Stomach (tissue), 8 donors: ENCODE measurements at regions not wholly inside any gene's neighbourhood (a gene's known extent, or its start where the extent isn't known, plus 50 kb on each side); places are given as distances from the start of the nearest gene placed in this dataset.

ENCODE experiments used
- DNase-seq, 2 donors: peaks; one replicate each; pipeline versions ENCODE4 v3.0.0 to v3.0.0-alpha.2; 2013 to 2019
- H3K27ac ChIP-seq, 5 donors: fragments of 200-600 bp in 4 of 5; sonication (generic) in 4 of 5; one replicate each; pipeline ENCODE4 v1.5.1; 2013 to 2019; ENCODE audit warnings: mild to moderate bottlenecking in 1 of 5, moderate library complexity in 1 of 5
- H3K27me3 ChIP-seq, 3 donors: fragments of 200-600 bp; sonication (generic); one replicate each; pipeline ENCODE4 v1.5.1; 2017 to 2019; ENCODE audit warnings: mixed run types in 1 of 3
- H3K36me3 ChIP-seq, 4 donors: fragments of 200-600 bp; sonication (generic); 1 replicate in 3 of 4; 2 replicates in 1 of 4; pipeline ENCODE4 v1.5.1; 2016 to 2019
- H3K4me1 ChIP-seq, 4 donors: fragments of 200-600 bp; sonication (generic); one replicate each; pipeline ENCODE4 v1.5.1; 2016 to 2019
- H3K4me3 ChIP-seq, 4 donors: fragments of 200-600 bp; sonication (generic) in 3 of 4; one replicate each; pipeline ENCODE4 v1.5.1; 2016 to 2019; ENCODE audit warnings: mild to moderate bottlenecking in 1 of 4
- H3K9me3 ChIP-seq, 4 donors: fragments of 200-600 bp; sonication (generic); one replicate each; pipeline ENCODE4 v1.5.1; 2016 to 2019
- CTCF ChIP-seq, 7 experiments: fragments of 450-650 bp in 4 of 7; fragments of 200-600 bp in 3 of 7; sonication (generic) in 3 of 7; IDR thresholded peaks; one replicate each; pipeline ENCODE4 v1.5.1; 2016 to 2019; ENCODE audit warnings: antibody characterized with exemption in 7 of 7, control low read depth in 2 of 7, mild to moderate bottlenecking in 1 of 7
- EP300 ChIP-seq: sonication (generic); formaldehyde crosslinking; IDR thresholded peaks from one replicate; pipeline ENCODE4 v1.6.1; 2017; ENCODE audit warnings: antibody characterized with exemption
- POLR2A ChIP-seq, 4 donors: fragments of 450-650 bp; IDR thresholded peaks; one replicate each; pipeline ENCODE4 v1.6.1; 2016; ENCODE audit warnings: antibody characterized with exemption in 4 of 4, control low read depth in 2 of 4, mild to moderate bottlenecking in 1 of 4, moderate library complexity in 1 of 4
- POLR2AphosphoS5 ChIP-seq, 3 donors: sonication (generic); formaldehyde crosslinking; IDR thresholded peaks; one replicate each; pipeline ENCODE4 v1.6.1; 2016; ENCODE audit warnings: antibody characterized with exemption in 3 of 3
- WGBS, 5 donors: extraction: QIAGEN DNeasy Blood & Tissue Kit in 3 of 5; methylation state at CpG; one replicate each; pipeline versions ENCODE4 v1.1.5 to v1.1.7; 2013 to 2018; 5-methylcytosine and 5-hydroxymethylcytosine counted together
- intact Hi-C: fragments of 100-400 bp; cut with DNase I; formaldehyde crosslinking; loops from one replicate; pipeline ENCODE4 v1.15.1; 2023; ENCODE audit warnings: low total_unique reads
- donor health status: healthy with polysubstance abuse.
- donor health status: Bipolar disorder and iron deficiency.
- donor health status: healthy.

GRCh38 chr7:116363637-116364432 lies 135.7 kb upstream of the CAV2 start:
- no peak overlapping the region for H3K27ac ChIP-seq
- H3K4me1 ChIP-seq: peaks cover 0 to 4% (median 0%) of the 10 kb centered on the region in 4 donors
- DNase-seq: no peak
- TF ChIP-seq POLR2AphosphoS5 (IDR thresholded peaks at IDR 0.05): no peak
- TF ChIP-seq CTCF (IDR thresholded peaks at IDR 0.05): no peak
- no peak for TF ChIP-seq EP300
- no peak for TF ChIP-seq POLR2A (IDR thresholded peaks at IDR 0.05)
- H3K4me3 ChIP-seq: no peak overlapping the region
- no peaks in the 10 kb centered on the region for H3K27me3 ChIP-seq
- no peaks in the 10 kb centered on the region for H3K36me3 ChIP-seq
- no peaks in the 10 kb centered on the region for H3K9me3 ChIP-seq
- 94 to 96% (median 96%) methylated on average over 9 of the region's 9 CpGs for WGBS, 5 donors
- intact Hi-C loops: no loop called here

- Histone ChIP-seq H3K4me1 (peaks cover 0 to 4% (median 0%) of the 10 kb centered on the region in 4 donors), H3K36me3 (no peaks in the 10 kb centered on the region), H3K27me3 (no peaks in the 10 kb centered on the region), H3K4me3 (no peak overlapping the region), H3K9me3 (no peaks in the 10 kb centered on the region), H3K27ac (no peak overlapping the region)
- intact Hi-C loops: no loop called here
- WGBS, 5 donors: 76 to 86% (median 81%) methylated on average over 2 of the region's 2 CpGs
- TF ChIP-seq POLR2A (IDR thresholded peaks at IDR 0.05) (no peak), EP300 (no peak), POLR2AphosphoS5 (IDR thresholded peaks at IDR 0.05) (no peak), CTCF (IDR thresholded peaks at IDR 0.05) (no peak)
- DNase-seq: no peak
Observed at GRCh38 chr7:116364469-116364868, 135.1 kb upstream of the CAV2 start.

GRCh38 chr7:116365797-116366196 lies 133.7 kb upstream of the CAV2 start:
- no peak overlapping the region for H3K27ac ChIP-seq

More at GRCh38 chr7:116365797-116366196, 133.7 kb upstream of the CAV2 start:
- H3K27me3 ChIP-seq: no peaks in the 10 kb centered on the region
- H3K36me3 ChIP-seq: no peaks in the 10 kb centered on the region
- DNase-seq: no peak
- intact Hi-C loops: no loop called here
- 77 to 90% (median 78%) methylated on average over 5 of the region's 5 CpGs for WGBS, 5 donors
- no peak for TF ChIP-seq POLR2AphosphoS5 (IDR thresholded peaks at IDR 0.05)
- no peak for TF ChIP-seq POLR2A (IDR thresholded peaks at IDR 0.05)
- TF ChIP-seq CTCF (IDR thresholded peaks at IDR 0.05): no peak
- TF ChIP-seq EP300: no peak
- H3K9me3 ChIP-seq: no peaks in the 10 kb centered on the region
- H3K4me3 ChIP-seq: no peak overlapping the region
- H3K4me1 ChIP-seq: peaks cover 0 to 4% (median 0%) of the 10 kb centered on the region in 4 donors
